WTC11 (cell line): ENCODE measurements at regions not wholly inside any gene's neighbourhood (a gene's known extent, or its start where the extent isn't known, plus 50 kb on each side); places are given as distances from the start of the nearest gene placed in this dataset.

Experiments used
- ATAC-seq: fragments of 200-7000 bp; cut with Tn5 transposase; 2 replicates; pipeline ENCODE4 v1.10.0; 2021; ENCODE audit warnings: mild to moderate bottlenecking, moderate library complexity
- CTCF ChIA-PET: fragments of 300-600 bp; sonication (Branson Sonifier 250); formaldehyde crosslinking; loops from one replicate; lab custom pipeline; 2021; ENCODE audit warnings: antibody characterized with exemption; lab: Charles Lee
- POLR2A ChIA-PET: fragments of 350-600 bp; sonication (Branson Sonifier 250); formaldehyde crosslinking; loops from one replicate; lab custom pipeline; 2021; ENCODE audit warnings: antibody characterized with exemption; lab: Charles Lee
- DNase-seq: peaks from one replicate; pipeline ENCODE4 v3.0.0; 2021; ENCODE audit warnings: low spot score
- H3K27ac Mint-ChIP-seq: 2 replicates; pipeline ENCODE4 v1.8.0; 2021; ENCODE audit warnings: mixed read lengths
- H3K27me3 Mint-ChIP-seq: 2 replicates; pipeline ENCODE4 v1.8.0; 2021; ENCODE audit warnings: low read depth, mild to moderate bottlenecking, moderate library complexity, mixed read lengths
- H3K36me3 Mint-ChIP-seq: 2 replicates; pipeline ENCODE4 v1.8.0; 2021; ENCODE audit warnings: mixed read lengths
- H3K4me1 Mint-ChIP-seq: 2 replicates; pipeline ENCODE4 v1.8.0; 2022; ENCODE audit warnings: mixed read lengths
- H3K4me3 Mint-ChIP-seq: 2 replicates; pipeline ENCODE4 v1.8.0; 2021; ENCODE audit warnings: mild to moderate bottlenecking, moderate library complexity, mixed read lengths
- H3K9me3 Mint-ChIP-seq: 2 replicates; pipeline ENCODE4 v1.8.0; 2021; ENCODE audit warnings: mixed read lengths
- ATF1 ChIP-seq: sonication (generic); formaldehyde crosslinking; IDR thresholded peaks from 2 replicates; pipeline ENCODE4 v1.8.1; 2023; ENCODE audit warnings: mild to moderate bottlenecking, moderate library complexity, missing genetic modification reagents
- CDX4 ChIP-seq: fragments of 250-450 bp; sonication (Bioruptor Pico); IDR thresholded peaks from 2 replicates; pipeline ENCODE4 v1.9.0; 2021; ENCODE audit warnings: moderate library complexity, mild to moderate bottlenecking, inconsistent platforms, borderline replicate concordance
- FOXJ3 ChIP-seq: sonication (generic); formaldehyde crosslinking; IDR thresholded peaks from 2 replicates; pipeline ENCODE4 v1.9.0; 2021; ENCODE audit warnings: missing genetic modification reagents, mild to moderate bottlenecking, borderline replicate concordance
- GRHL2 ChIP-seq: fragments of 250-450 bp; sonication (Bioruptor Pico); IDR thresholded peaks from 2 replicates; pipeline ENCODE4 v1.8.0; 2022; ENCODE audit warnings: mild to moderate bottlenecking, moderate library complexity; ENCODE audit not compliant: insufficient replicate concordance, severe bottlenecking
- IRF1 ChIP-seq: sonication (generic); formaldehyde crosslinking; IDR thresholded peaks from 2 replicates; pipeline ENCODE4 v1.8.0; 2023; ENCODE audit warnings: missing genetic modification reagents
- IRF2 ChIP-seq: sonication (generic); formaldehyde crosslinking; IDR thresholded peaks from 2 replicates; pipeline ENCODE4 v1.8.0; 2022; ENCODE audit warnings: low read depth, missing genetic modification reagents, borderline replicate concordance
- KAT7 ChIP-seq: sonication (generic); formaldehyde crosslinking; IDR thresholded peaks from 2 replicates; pipeline ENCODE4 v1.8.1; 2023; ENCODE audit warnings: missing genetic modification reagents, mild to moderate bottlenecking, borderline replicate concordance
- MLX ChIP-seq: sonication (generic); formaldehyde crosslinking; IDR thresholded peaks from 2 replicates; pipeline ENCODE4 v1.8.1; 2023; ENCODE audit warnings: mild to moderate bottlenecking, missing genetic modification reagents, moderate library complexity
- MXD4 ChIP-seq: fragments of 250-450 bp; sonication (Bioruptor Pico); IDR thresholded peaks from 2 replicates; pipeline ENCODE4 v1.8.0; 2021; ENCODE audit warnings: mild to moderate bottlenecking, moderate library complexity, borderline replicate concordance
- NFE2L1 ChIP-seq: sonication (generic); formaldehyde crosslinking; IDR thresholded peaks from 2 replicates; pipeline ENCODE4 v1.8.1; 2023; ENCODE audit warnings: missing genetic modification reagents
- PRDM15 ChIP-seq: sonication (generic); formaldehyde crosslinking; IDR thresholded peaks from 2 replicates; pipeline ENCODE4 v1.8.0; 2022; ENCODE audit warnings: missing genetic modification reagents
- PREB ChIP-seq: sonication (generic); formaldehyde crosslinking; IDR thresholded peaks from 2 replicates; pipeline ENCODE4 v1.8.1; 2022; ENCODE audit warnings: mild to moderate bottlenecking, missing genetic modification reagents, moderate library complexity, borderline replicate concordance
- PRRX2 ChIP-seq: fragments of 250-450 bp; sonication (Bioruptor Pico); IDR thresholded peaks from 2 replicates; pipeline ENCODE4 v1.8.0; 2021; ENCODE audit warnings: mild to moderate bottlenecking
- RELA ChIP-seq: sonication (generic); formaldehyde crosslinking; IDR thresholded peaks from 2 replicates; pipeline ENCODE4 v1.8.1; 2022; ENCODE audit warnings: missing genetic modification reagents, mild to moderate bottlenecking, borderline replicate concordance
- USF1 ChIP-seq: sonication (generic); formaldehyde crosslinking; IDR thresholded peaks from 2 replicates; pipeline ENCODE4 v1.8.0; 2022; ENCODE audit warnings: mild to moderate bottlenecking, missing genetic modification reagents
- ZBTB21 ChIP-seq: sonication (generic); formaldehyde crosslinking; IDR thresholded peaks from 2 replicates; pipeline ENCODE4 v1.8.1; 2023; ENCODE audit warnings: mild to moderate bottlenecking, missing genetic modification reagents, borderline replicate concordance
- ZNF232 ChIP-seq: sonication (generic); formaldehyde crosslinking; IDR thresholded peaks from 2 replicates; pipeline ENCODE4 v1.8.0; 2022; ENCODE audit warnings: mild to moderate bottlenecking, missing genetic modification reagents

GRCh38 chr11:29481738-29482137, 535.1 kb downstream of the KCNA4 start:
- no peak for ATAC-seq
- H3K36me3 Mint-ChIP-seq = no peaks in the 10 kb centered on the region
- no peak for DNase-seq
- TF ChIP-seq MXD4 (CRISPR knock-in tag) (no peak), PRDM15 (CRISPR knock-in tag) (no peak), RELA (CRISPR knock-in tag) (no peak), GRHL2 (CRISPR knock-in tag) (no peak), IRF1 (CRISPR knock-in tag) (no peak), PREB (CRISPR knock-in tag) (no peak), IRF2 (CRISPR knock-in tag) (no peak), CDX4 (CRISPR knock-in tag) (no peak), ATF1 (no peak), NFE2L1 (no peak), KAT7 (CRISPR knock-in tag) (no peak), FOXJ3 (no peak)
- no peaks in the 10 kb centered on the region; the same call in 1 of the 2 replicates for H3K27me3 Mint-ChIP-seq
- ChIA-PET CTCF (no interaction called here), POLR2A (no interaction called here)
- H3K9me3 Mint-ChIP-seq = peaks cover 3% of the 10 kb centered on the region; the same call in 1 of the 2 replicates
- H3K27ac Mint-ChIP-seq = no peak overlapping the region
- H3K4me3 Mint-ChIP-seq = no peak overlapping the region
- H3K4me1 Mint-ChIP-seq = no peaks in the 10 kb centered on the region

- H3K9me3 Mint-ChIP-seq = peaks cover 3% of the 10 kb centered on the region; the same call in 1 of the 2 replicates
- DNase-seq = no peak
- no peak for TF ChIP-seq ATF1
- TF ChIP-seq ZBTB21 (CRISPR knock-in tag) = no peak
- no peak for TF ChIP-seq MLX (CRISPR knock-in tag)
- no peak for TF ChIP-seq PRRX2
- TF ChIP-seq USF1 = no peak
- TF ChIP-seq ZNF232 (CRISPR knock-in tag) = no peak
- TF ChIP-seq KAT7 (CRISPR knock-in tag) = no peak
- TF ChIP-seq, all 79 proteins: peak for 0
- Mint-ChIP-seq H3K4me3 (no peak overlapping the region), H3K27ac (no peak overlapping the region), H3K4me1 (no peaks in the 10 kb centered on the region), H3K27me3 (no peaks in the 10 kb centered on the region; the same call in 1 of the 2 replicates), H3K36me3 (no peaks in the 10 kb centered on the region)
- ChIA-PET CTCF (no interaction called here), POLR2A (no interaction called here)
- no peak for ATAC-seq
Measured at GRCh38 chr11:29480981-29481380, 535.8 kb downstream of the KCNA4 start.
